Renal pelvis (tissue), 1 donor: ENCODE measurements at regions not wholly inside any gene's neighbourhood (a gene's known extent, or its start where the extent isn't known, plus 50 kb on each side); places are given as distances from the start of the nearest gene placed in this dataset.
A peak's percentile ranks its signal among the peaks of the same experiment; 100 is the strongest.

ENCODE experiments used
- DNase-seq: peaks from one replicate; pipeline ENCODE4 v3.0.0-alpha.2; 2013

DNA sequence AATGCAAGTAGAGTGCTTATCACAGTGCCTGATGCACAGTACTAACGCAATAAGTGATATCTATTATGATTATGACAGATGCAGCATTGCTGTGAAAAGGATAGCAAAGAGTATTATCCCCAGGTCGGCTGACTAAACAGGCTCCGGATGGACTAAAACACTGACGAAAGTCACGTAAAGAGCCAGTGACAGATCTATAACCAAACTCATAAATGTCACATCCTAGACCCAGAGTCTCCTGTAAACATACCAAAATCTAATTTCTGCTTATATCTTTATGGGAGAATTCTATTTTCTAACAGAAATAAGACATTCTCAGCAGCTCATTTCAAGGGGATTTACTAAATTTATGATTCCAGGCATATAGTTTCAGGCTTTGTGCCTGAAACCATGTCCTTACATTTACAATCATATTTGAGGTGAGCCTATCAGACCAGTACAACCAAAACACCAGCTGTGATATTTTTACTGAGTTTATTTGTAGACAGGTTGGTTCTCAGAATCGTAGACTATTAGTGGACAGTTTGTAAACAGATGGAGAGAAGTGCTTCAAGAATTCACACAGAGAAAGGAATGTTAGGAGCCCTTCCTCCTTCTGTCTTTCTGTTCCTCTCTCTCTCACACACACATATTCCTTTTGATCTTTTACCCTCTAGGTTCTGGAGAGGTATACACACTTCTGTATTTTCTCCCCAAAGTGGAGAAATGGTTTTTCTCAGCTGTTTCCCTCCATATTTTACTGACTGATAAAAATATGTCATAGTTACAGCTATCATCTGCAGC lies 52.4 kb upstream of the WDR26 start:
- no peak for DNase-seq

- DNase-seq, result no peak
Measured at GRCh38 chr1:224488806-224489499, 54.4 kb upstream of the WDR26 start.

DNA sequence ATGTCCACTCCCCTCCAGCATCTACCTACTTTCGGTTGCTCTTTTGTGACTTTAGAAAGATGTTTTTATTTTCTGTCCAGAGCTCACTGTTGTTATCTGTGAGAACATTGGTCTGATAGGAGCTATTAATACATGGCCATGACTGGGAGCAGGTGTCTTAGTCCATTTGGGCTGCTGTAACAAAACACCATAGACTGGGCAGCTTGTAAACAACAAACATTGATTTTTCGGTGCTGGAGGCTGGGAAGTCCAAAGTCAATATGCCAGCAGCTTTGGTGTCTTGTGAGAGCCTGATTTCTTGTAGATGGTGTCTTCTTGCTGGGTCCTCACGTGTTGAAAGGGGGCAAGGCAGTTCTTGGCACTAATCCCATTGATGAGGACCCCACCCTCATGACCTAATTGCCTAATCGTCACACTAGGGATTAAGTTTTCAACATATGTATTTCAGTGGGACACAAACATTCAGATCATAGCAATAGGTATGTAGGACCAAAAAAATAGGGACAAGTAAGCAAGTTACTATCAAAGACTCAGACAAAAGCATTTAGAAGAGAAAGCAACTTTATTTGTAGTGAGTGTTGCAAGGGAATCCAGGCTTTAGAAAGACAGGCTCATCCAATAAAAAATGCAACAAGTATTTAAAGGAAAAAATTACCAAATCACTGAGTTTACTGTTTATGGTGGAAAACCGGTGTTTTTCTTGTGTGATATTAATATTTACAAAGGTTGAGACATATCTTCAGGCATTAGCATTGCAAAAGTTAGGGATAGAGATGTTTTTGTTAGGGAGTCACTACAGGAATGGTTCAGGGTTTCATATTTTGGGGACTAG lies 55.2 kb upstream of the WDR26 start:
- DNase-seq, result no peak

GRCh38 chr1:224490549-224491537 lies 56.2 kb upstream of the WDR26 start:
- DNase-seq, result no peak

DNA sequence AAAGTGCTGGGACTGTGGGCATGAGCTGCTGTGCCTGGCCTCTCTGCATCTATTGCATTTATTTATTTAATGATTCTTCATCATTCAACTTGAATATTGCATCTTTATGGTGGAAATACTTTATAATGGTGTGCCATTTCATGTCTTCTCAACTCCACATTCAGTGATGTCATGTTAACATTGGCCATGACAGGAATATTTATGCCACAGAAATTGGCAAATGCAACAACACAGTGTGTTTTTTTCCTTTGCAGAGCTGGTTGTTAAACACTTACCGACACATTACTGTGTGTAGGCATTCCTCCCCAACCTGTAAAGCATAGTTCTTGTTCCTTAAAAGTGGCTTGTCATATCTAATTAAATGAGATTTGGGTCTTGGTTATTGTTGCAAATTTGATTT lies 57.4 kb upstream of the WDR26 start:
- no peak for DNase-seq

DNA sequence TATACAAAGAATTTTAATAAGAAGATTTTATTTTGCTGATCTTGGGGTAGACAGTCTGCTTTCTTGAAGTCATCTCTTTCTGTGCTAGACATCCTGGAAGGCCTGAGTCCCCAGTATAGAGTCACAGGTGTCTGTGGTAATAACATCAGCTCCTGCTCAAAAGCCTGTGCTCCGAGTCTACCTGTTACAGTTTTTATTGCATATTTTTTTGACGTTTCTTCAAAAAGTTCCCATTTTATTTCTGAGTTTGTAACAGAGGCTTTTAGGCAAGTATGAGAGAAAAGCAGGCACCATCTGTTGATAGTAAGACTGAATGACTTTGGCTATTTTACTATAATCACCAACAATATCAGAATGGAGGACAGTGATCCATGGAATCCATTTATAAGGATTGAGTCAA lies 58.0 kb upstream of the WDR26 start:
- DNase-seq, result no peak

DNA sequence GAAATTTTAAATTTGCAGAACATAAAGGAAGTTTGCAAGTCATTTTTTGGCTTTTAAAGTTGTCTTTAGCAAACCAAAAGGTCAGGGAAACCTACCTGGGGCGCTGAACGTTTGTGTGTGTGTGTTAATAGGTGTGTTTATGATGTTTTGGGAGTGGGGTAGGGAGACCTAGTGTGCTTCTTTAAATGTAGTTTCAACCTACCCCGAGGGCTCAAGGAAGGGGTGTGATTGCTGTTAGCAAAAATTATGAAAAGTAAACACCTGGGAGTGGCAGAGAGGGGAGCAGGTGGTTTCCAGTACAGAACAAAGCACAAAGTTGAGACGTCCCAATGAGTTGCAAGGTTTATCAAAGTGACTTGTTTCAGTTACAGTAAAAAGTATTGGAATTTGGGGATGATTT lies 58.7 kb upstream of the WDR26 start:
- no peak for DNase-seq

DNA sequence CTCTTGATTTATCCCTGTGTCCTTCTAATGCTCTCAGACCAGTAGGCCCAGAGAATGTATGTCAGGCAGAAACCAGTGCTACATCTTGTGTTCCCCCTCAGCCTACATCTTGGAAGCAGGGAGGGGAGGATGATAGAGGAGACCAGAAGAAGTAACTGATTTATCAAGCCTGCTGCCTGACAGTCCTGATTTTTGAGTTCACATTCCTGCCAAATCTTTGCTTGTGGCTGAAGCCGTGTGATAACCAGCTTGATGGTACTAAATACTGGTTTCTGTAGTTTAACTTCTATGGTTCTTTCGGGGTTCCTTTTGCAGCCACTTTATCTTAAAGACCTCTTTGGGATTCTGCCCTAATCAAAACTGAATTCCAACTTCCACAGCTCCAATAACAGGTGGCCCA lies 59.7 kb upstream of the WDR26 start:
- no peak for DNase-seq

DNA sequence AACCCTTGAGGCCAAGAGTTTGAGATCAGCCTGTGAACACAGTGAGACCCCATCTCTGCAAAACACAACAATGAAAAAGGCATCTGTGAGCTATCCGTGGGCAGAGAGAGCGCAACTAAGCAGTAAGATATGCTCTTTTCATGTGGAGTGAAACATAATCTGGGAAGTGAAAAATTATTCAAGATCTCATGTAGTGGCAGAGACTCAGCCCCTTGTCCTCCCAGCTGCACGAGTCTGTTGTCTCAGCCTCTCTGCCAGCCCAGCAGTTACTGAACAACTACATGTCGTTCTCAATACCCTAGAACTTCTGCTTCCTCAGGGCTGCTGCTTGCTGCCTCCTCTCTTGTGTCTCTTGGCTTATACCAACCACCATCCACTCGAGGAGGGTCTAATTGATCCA lies 61.3 kb upstream of the WDR26 start:
- no peak for DNase-seq

GRCh38 chr1:224496826-224497225 lies 62.2 kb upstream of the WDR26 start:
- no peak for DNase-seq

GRCh38 chr1:224497714-224498573 lies 63.3 kb upstream of the WDR26 start:
- no peak for DNase-seq

DNA sequence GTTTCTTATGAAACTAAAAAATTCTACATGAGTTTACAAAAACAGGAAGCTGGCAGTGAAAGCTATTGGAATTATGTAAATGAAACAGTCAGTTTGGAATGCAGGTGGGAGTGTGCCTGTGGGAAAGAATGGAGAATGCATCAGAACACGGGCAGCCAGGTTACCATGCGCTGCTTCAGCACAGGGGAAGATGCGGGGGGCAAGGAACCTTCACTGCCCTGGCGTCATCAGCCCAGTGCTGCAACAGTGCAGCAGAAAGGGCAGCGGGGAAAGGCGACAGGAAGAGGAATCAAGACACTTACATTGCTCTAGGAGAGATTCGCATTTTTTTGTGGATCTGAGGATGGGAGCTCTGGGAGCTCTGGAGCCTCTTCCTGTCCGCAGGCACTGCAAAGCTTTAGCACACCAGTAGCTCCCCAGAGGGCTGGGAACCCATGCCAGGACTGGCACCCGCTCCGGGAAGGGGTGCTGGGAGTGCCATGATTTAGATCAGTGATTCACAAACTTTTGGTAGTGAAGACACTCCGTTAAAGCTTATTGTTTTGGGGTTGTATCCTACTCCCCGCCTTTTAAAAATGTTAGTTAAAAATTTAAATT lies 64.1 kb upstream of the WDR26 start:
- DNase-seq, result peak; percentile 58

DNA sequence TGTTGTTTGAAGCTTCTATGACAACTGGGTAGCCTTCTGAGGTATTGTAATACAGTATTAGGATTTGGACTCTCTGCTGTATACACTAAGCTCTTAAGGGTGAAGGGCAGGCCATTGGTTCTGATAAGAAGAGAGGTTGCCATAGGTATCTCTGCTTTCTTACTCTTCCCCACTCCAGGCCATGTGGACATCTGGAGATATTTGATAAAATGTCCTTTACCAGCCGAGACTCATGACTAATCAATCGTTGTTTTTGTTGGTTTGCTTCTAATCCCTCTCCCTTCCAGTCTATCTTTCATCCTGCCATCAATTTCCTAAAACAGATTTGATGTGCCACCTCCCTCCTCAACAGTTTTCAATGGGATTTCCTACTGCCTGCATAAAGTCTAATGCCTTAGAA lies 64.6 kb upstream of the WDR26 start:
- DNase-seq, result no peak

DNA sequence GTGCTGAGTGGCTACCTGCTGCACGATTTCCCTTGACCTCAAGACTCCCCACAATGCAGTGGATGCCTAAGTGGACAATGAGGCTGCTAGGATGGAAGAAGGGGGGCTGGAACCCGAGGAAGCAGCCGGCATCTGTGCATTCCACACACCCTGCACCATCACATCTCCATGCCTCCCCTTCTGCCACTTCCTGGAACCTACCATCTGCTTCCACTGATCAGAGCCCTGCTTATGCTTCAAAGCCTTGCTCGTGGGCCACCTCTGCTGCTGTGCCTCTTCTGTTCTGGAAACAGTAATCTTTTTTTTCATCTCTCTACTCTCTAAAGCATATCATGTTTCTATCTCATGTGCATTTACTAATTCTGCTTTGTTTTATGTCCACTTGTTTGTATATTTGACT lies 66.2 kb upstream of the WDR26 start:
- no peak for DNase-seq

GRCh38 chr1:224501836-224502235 lies 67.2 kb upstream of the WDR26 start:
- no peak for DNase-seq

DNA sequence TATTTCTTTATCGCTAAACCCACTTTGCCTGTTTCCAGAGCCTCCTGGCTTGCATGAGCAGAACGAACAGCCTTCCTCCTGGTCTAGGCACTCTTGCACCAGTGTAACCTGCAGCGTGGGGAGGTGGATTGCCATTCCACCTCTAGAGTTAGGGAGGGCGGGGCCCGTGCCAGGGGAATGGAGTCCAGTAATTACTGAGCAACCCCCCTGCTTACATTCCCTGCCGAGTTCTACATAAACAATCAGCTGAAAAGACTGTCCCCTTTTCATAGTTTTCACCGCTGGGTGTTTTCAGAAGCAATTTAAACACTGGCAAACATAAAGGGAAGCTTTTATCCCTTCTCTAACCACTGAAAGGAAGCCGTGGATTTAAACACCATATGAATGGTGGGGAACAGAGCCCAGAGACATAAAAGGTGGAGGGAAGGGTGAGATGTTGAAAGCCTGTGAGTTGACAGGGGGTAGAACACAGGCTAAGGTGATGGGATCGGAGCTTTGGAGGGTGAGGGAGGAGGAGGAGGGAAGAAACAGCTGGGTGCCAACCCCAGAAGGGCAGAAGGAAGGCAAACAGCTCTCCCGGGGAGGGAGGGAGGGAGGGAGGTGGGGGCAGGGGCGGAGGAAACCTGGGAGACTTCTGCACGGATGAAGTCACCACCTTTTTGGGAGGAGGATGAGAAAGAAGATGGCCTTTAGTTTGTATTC lies 68.0 kb upstream of the WDR26 start:
- no peak for DNase-seq

- peak; percentile 73 for DNase-seq
Measured at GRCh38 chr1:224503161-224504118, 68.8 kb upstream of the WDR26 start.
